Caco-2 (cell line): ENCODE measurements at regions not wholly inside any gene's neighbourhood (a gene's known extent, or its start where the extent isn't known, plus 50 kb on each side); places are given as distances from the start of the nearest gene placed in this dataset.

Experiments used
- BruUV-seq: library from RNA; stranded (reverse); fragments of 400-500 nt; replicated peaks from 2 replicates; lab custom pipeline; 2021; lab: Mats Ljungman, UMichigan
- CTCF ChIA-PET: fragments of 300-600 bp; sonication (Branson Sonifier 250); formaldehyde crosslinking; loops from one replicate; lab custom pipeline; 2022; ENCODE audit warnings: antibody characterized with exemption; lab: Charles Lee
- POLR2A ChIA-PET: fragments of 300-600 bp; sonication (Branson Sonifier 250); formaldehyde crosslinking; loops from one replicate; lab custom pipeline; 2022; ENCODE audit warnings: antibody characterized with exemption; lab: Charles Lee
- DNase-seq, 2 experiments: peaks; one replicate each; pipeline versions ENCODE4 v3.0.0 to v3.0.0-alpha.2; 2020 to 2022
- H3K27me3 ChIP-seq: replicated peaks from 2 replicates; pipeline ENCODE4 v1.6.0; 2011; ENCODE audit warnings: low read length; ENCODE audit not compliant: control insufficient read depth, insufficient read depth
- H3K36me3 ChIP-seq: 2 replicates; pipeline ENCODE4 v1.5.1; 2011; ENCODE audit warnings: low read length; ENCODE audit not compliant: control insufficient read depth, insufficient read depth
- H3K4me1 ChIP-seq: fragments of 250-450 bp; sonication (Bioruptor Pico); 2 replicates; pipeline ENCODE4 v1.5.1; 2020; ENCODE audit warnings: mild to moderate bottlenecking
- H3K4me3 ChIP-seq: 2 replicates; pipeline ENCODE4 v1.5.1; 2011; ENCODE audit warnings: low read depth, mild to moderate bottlenecking, control low read depth, low read length
- H3K9me3 ChIP-seq: fragments of 250-450 bp; sonication (Bioruptor Pico); 2 replicates; pipeline ENCODE4 v1.5.1; 2020; ENCODE audit warnings: mild to moderate bottlenecking, moderate library complexity
- H3K27ac Mint-ChIP-seq: one replicate; pipeline ENCODE4 v1.8.0; 2022; ENCODE audit warnings: mixed read lengths; ENCODE audit not compliant: unreplicated experiment
- H3K27me3 Mint-ChIP-seq: one replicate; pipeline ENCODE4 v1.8.0; 2022; ENCODE audit warnings: mixed read lengths; ENCODE audit not compliant: insufficient read depth, unreplicated experiment
- H3K36me3 Mint-ChIP-seq: one replicate; pipeline ENCODE4 v1.8.0; 2022; ENCODE audit warnings: mild to moderate bottlenecking, mixed read lengths; ENCODE audit not compliant: insufficient read depth, unreplicated experiment
- H3K4me1 Mint-ChIP-seq: one replicate; pipeline ENCODE4 v1.8.0; 2022; ENCODE audit warnings: low read depth, mixed read lengths; ENCODE audit not compliant: unreplicated experiment
- H3K4me3 Mint-ChIP-seq: one replicate; pipeline ENCODE4 v1.8.0; 2022; ENCODE audit warnings: mild to moderate bottlenecking, moderate library complexity, mixed read lengths; ENCODE audit not compliant: unreplicated experiment
- H3K9me3 Mint-ChIP-seq: one replicate; pipeline ENCODE4 v1.8.0; 2022; ENCODE audit warnings: mixed read lengths; ENCODE audit not compliant: unreplicated experiment
- CTCF ChIP-seq, 2 experiments: fragments of 200-600 bp in 1 of 2; IDR thresholded peaks; 1 replicate in 1 of 2; 2 replicates in 1 of 2; pipeline versions ENCODE4 v1.5.1 to v1.8.0; 2011 to 2022; ENCODE audit warnings: antibody characterized with exemption in 1 of 2, control low read depth in 1 of 2, inconsistent platforms in 1 of 2, low read depth in 1 of 2, low read length in 1 of 2, mild to moderate bottlenecking in 1 of 2, moderate library complexity in 1 of 2; ENCODE audit not compliant: insufficient read depth in 1 of 2, severe bottlenecking in 1 of 2, unreplicated experiment in 1 of 2
- intact Hi-C: fragments of 100-400 bp; cut with micrococcal nuclease; formaldehyde crosslinking; loops from one replicate; pipeline ENCODE4 v1.10.0; 2022; ENCODE audit not compliant: unreplicated experiment

DNA sequence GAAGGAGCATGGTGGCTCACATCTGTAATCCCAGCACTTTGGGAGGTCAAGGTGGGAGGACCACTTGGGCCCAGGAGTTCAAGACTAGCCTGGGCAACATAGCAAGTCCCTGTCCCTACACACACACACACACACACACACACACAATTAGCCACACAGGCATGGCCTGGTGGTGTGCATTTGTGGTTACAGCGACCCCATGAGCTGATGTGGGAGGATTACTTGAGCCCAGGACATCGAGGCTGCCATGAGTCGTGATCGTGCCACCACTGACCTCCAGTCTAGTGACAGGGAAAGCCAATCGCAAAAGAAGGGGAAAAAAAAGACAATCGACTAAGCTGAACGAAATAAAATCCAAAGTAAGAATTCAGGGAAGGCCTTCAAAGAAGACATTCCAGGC, 67.9 kb downstream of the TBX3 start:
- peaks cover 15% of the 10 kb centered on the region for H3K4me1 ChIP-seq
- peaks cover 11% of the 10 kb centered on the region for H3K4me1 Mint-ChIP-seq
- no peaks in the 10 kb centered on the region for H3K36me3 ChIP-seq
- no peaks in the 10 kb centered on the region for H3K9me3 ChIP-seq
- BruUV-seq, result no TSS peak
- ChIA-PET CTCF (interaction anchor here (0.7 kb wide), 1 partner anchor 9 kb away, joined by 3 read pairs; no protein-coding TSS in a partner anchor), POLR2A (no interaction called here)
- H3K4me3 Mint-ChIP-seq, result no peak overlapping the region
- DNase-seq, result no peak
- H3K36me3 Mint-ChIP-seq, result no peaks in the 10 kb centered on the region
- no peaks in the 10 kb centered on the region for H3K27me3 ChIP-seq
- TF ChIP-seq CTCF (IDR thresholded peaks at IDR 0.05; ENCODE audit: insufficient read depth in 1 of 2, low read depth in 1 of 2, low read length in 1 of 2, severe bottlenecking in 1 of 2, unreplicated experiment in 1 of 2), result no peak
- no peaks in the 10 kb centered on the region for H3K27me3 Mint-ChIP-seq
- intact Hi-C loops, result no loop called here
- no peak overlapping the region for H3K4me3 ChIP-seq
- no peak overlapping the region for H3K27ac Mint-ChIP-seq
- H3K9me3 Mint-ChIP-seq, result no peaks in the 10 kb centered on the region

DNA sequence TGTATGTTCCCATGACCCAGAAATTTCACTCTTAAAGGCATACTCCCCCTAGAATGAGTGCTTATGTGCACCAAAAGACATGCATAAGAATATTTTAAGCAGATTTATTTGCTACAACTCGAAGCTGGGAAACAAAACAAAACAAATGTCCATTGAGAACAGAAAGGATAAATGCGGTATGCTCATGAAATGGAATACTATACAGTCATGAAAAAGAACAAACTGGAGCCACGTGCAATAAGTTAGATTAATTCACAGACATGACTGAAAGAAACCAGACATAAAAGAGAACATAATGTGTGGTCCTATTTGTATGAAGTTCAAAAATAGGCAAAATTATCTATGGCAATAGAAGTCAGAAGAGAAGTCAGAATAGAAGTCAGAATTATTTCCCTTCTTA, 69.9 kb downstream of the TBX3 start:
- TF ChIP-seq CTCF (IDR thresholded peaks at IDR 0.05; ENCODE audit: insufficient read depth in 1 of 2, low read depth in 1 of 2, low read length in 1 of 2, severe bottlenecking in 1 of 2, unreplicated experiment in 1 of 2), result no peak
- Histone ChIP-seq H3K4me1 (peaks cover 20% of the 10 kb centered on the region), H3K9me3 (no peaks in the 10 kb centered on the region), H3K36me3 (no peaks in the 10 kb centered on the region), H3K4me3 (no peak overlapping the region), H3K27me3 (no peaks in the 10 kb centered on the region)
- no peaks in the 10 kb centered on the region for H3K36me3 Mint-ChIP-seq
- ChIA-PET CTCF (no interaction called here), POLR2A (no interaction called here)
- H3K27me3 Mint-ChIP-seq, result no peaks in the 10 kb centered on the region
- peaks cover 11% of the 10 kb centered on the region for H3K4me1 Mint-ChIP-seq
- intact Hi-C loops, result no loop called here
- DNase-seq, result no peak
- H3K4me3 Mint-ChIP-seq, result no peak overlapping the region
- BruUV-seq, result no TSS peak
- no peak overlapping the region for H3K27ac Mint-ChIP-seq
- no peaks in the 10 kb centered on the region for H3K9me3 Mint-ChIP-seq

GRCh38 chr12:114612062-114612461, 71.9 kb downstream of the TBX3 start:
- Mint-ChIP-seq H3K27me3 (no peaks in the 10 kb centered on the region), H3K36me3 (no peaks in the 10 kb centered on the region), H3K4me3 (peak overlapping the region; percentile 19), H3K27ac (peak overlapping the region; percentile 27), H3K4me1 (peaks cover 11% of the 10 kb centered on the region), H3K9me3 (no peaks in the 10 kb centered on the region)
- BruUV-seq, result no TSS peak
- CTCF ChIA-PET, result interaction anchor here (0.6 to 1.5 kb wide), 12 partner anchors 10 to 935 kb away, joined by 3 to 16 read pairs (median 6); partner anchors contain the start of gene TBX3
- Histone ChIP-seq H3K27me3 (no peaks in the 10 kb centered on the region), H3K4me1 (peaks cover 20% of the 10 kb centered on the region), H3K36me3 (no peaks in the 10 kb centered on the region), H3K4me3 (no peak overlapping the region), H3K9me3 (no peaks in the 10 kb centered on the region)
- intact Hi-C loops, result no loop called here
- POLR2A ChIA-PET, result interaction anchor here (0.9 to 1.1 kb wide), 3 partner anchors 12 to 72 kb away, joined by 3 to 9 read pairs (median 6); partner anchors contain the start of gene TBX3
- DNase-seq, result no peak
- no peak for TF ChIP-seq CTCF (IDR thresholded peaks at IDR 0.05; ENCODE audit: insufficient read depth in 1 of 2, low read depth in 1 of 2, low read length in 1 of 2, severe bottlenecking in 1 of 2, unreplicated experiment in 1 of 2)
